Coronary artery (tissue), 2 donors: ENCODE measurements at regions not wholly inside any gene's neighbourhood (a gene's known extent, or its start where the extent isn't known, plus 50 kb on each side); places are given as distances from the start of the nearest gene placed in this dataset.

Experiments used
- DNase-seq: peaks from one replicate; pipeline ENCODE4 v3.0.0-alpha.2; 2017; ENCODE audit warnings: low spot score
- H3K27ac ChIP-seq, 2 donors: fragments of 200-600 bp; sonication (generic); one replicate each; pipeline ENCODE4 v1.5.1; 2016 to 2019
- H3K4me3 ChIP-seq: fragments of 200-600 bp; sonication (generic); 2 replicates; pipeline ENCODE4 v1.5.1; 2016; ENCODE audit warnings: mild to moderate bottlenecking, moderate library complexity
- CTCF ChIP-seq: fragments of 200-600 bp; sonication (generic); IDR thresholded peaks from one replicate; pipeline ENCODE4 v1.5.1; 2019; ENCODE audit warnings: antibody characterized with exemption

- H3K27ac ChIP-seq = no peak overlapping the region
- no peak for TF ChIP-seq CTCF
- no peak for DNase-seq
- H3K4me3 ChIP-seq = no peak overlapping the region
Observed at GRCh38 chr14:83196236-83196635, 1662.6 kb upstream of the SEL1L start.

- DNase-seq = no peak
- Histone ChIP-seq H3K27ac (no peak overlapping the region), H3K4me3 (no peak overlapping the region)
- no peak for TF ChIP-seq CTCF
Observed at GRCh38 chr14:83197271-83197670, 1663.6 kb upstream of the SEL1L start.

GRCh38 chr14:83207550-83207949 is 1673.9 kb upstream of the SEL1L start:
- Histone ChIP-seq H3K4me3 (no peak overlapping the region), H3K27ac (no peak overlapping the region)
- DNase-seq = no peak
- TF ChIP-seq CTCF = no peak

- H3K27ac ChIP-seq = no peak overlapping the region
- DNase-seq = no peak
- no peak for TF ChIP-seq CTCF
- H3K4me3 ChIP-seq = no peak overlapping the region
Observed at GRCh38 chr14:83208341-83208740, 1674.7 kb upstream of the SEL1L start.

GRCh38 chr14:83217492-83217891 is 1683.8 kb upstream of the SEL1L start:
- TF ChIP-seq CTCF = no peak
- Histone ChIP-seq H3K27ac (no peak overlapping the region), H3K4me3 (no peak overlapping the region)
- DNase-seq = no peak

GRCh38 chr14:83247924-83248639 is 1714.4 kb upstream of the SEL1L start:
- no peak for TF ChIP-seq CTCF
- no peak for DNase-seq
- H3K4me3 ChIP-seq = no peak overlapping the region
- no peak overlapping the region for H3K27ac ChIP-seq

GRCh38 chr14:83251402-83251801 is 1717.7 kb upstream of the SEL1L start:
- H3K27ac ChIP-seq = no peak overlapping the region
- DNase-seq = no peak
- TF ChIP-seq CTCF = no peak
- H3K4me3 ChIP-seq = no peak overlapping the region
